ENCODE measurements at regions not wholly inside any gene's neighbourhood (a gene's known extent, or its start where the extent isn't known, plus 50 kb on each side); places are given as distances from the start of the nearest gene placed in this dataset.
A peak's percentile ranks its signal among the peaks of the same experiment; 100 is the strongest.

DNA sequence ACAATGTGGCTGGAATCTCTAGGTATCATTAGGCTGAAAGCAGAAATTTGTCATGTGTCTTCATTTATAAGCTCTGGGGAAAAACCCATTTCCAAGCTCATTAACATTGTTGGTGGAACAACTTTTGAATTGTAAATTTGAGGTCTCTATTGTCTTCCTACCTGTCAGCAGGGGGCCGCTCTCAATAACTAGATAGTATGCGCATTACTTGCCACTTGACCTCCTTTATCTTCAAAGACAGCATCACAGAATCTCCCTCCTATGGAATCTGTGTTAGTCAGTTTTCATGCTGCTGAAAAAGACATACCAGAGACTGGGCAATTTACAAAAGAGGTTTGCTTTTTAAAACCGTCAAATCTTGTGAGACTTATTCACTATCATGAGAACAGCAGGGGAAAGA is 223.1 kb downstream of the CALCRL start:
- Histone ChIP-seq H3K4me1 (replicated peaks in 1 of 2) (peaks cover 3 to 16% of the 10 kb centered on the region in 2 donors), H3K4me3 (no peak overlapping the region), H3K27ac (no peak overlapping the region)
- 0 to 80% (median 34%) methylated on average over 1 to 3 of the region's 3 CpGs; no CpG with 5 or more reads in 1 of the 10 experiments for WGBS, 10 experiments
- in situ Hi-C loops (cut with MboI; ENCODE audit: low pct_unique_long_range_greater_than_20kb in 2 of 9, low sequenced_read_pairs in 9 of 9, unreplicated experiment in 9 of 9) = no loop called here
- peak in 7 of 8 experiments; percentile 32 to 95 (median 87) for ATAC-seq (replicated peaks in 6 of 8)

DNA sequence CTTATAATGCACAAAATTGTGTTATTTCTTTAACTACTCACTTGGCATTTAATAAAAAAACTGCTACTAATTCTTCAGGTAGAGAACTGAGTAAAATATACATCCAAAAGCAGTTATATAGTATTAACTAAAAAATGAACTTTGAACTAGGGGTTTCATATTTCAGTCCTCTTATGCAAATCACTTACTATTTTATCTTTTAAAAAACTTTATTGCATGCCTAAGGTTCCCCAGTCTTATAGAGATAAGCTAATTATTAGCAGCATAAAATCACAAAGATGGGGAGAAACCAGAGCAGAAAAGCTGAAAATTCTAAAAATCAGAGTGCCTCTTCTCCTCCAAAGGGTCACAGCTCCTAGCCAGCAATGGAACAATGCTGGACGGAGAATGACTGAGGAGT is 228.0 kb downstream of the CALCRL start:
- ATAC-seq (replicated peaks in 6 of 8) = no peak
- WGBS, 10 experiments = 82 to 100% (median 85%) methylated on average over 1 of the region's 1 CpG; no CpG with 5 or more reads in 6 of the 10 experiments
- no peak overlapping the region for H3K4me3 ChIP-seq
- in situ Hi-C loops (cut with MboI; ENCODE audit: low pct_unique_long_range_greater_than_20kb in 2 of 9, low sequenced_read_pairs in 9 of 9, unreplicated experiment in 9 of 9) = no loop called here
- no peak overlapping the region for H3K27ac ChIP-seq
- H3K4me1 ChIP-seq (replicated peaks in 1 of 2) = peaks cover 0 to 10% of the 10 kb centered on the region in 2 donors

DNA sequence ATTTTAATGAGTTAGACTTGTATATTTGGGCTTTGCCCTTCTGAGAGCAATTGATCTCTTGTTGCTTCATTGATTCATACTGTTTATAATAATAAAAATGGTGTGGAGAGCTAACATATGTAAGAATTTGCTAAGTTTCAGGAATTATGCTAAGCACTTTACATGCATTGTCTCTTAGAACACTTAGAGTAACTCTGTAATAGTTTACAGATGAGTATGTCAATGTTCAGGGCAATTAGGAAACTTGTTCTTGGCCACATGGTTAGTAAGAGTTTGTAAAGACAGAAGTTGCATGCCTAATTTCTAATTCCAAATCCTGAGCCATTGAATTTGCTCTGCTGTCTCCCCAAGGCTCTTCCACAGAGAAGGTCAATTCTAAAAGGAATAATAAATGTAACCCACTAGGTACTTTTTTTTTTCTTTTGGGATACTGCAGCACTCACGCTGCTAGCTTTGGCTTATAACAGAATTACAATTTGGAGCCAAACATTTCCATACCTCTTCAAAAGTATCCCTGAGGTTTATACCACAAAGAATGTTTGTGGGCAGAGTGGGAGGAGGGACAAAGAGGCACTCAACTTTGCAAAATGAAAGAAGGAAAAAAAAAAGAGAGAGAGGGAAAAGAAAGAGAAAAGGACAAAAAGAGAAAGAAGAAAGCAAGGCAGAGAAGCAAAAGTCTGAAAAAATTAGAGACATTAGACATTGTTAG is 232.4 kb downstream of the CALCRL start:
- H3K4me1 ChIP-seq (replicated peaks in 1 of 2) = no peaks in the 10 kb centered on the region
- peak in 3 of 8 experiments; percentile 57 to 81 (median 67) for ATAC-seq (replicated peaks in 6 of 8)
- H3K27ac ChIP-seq = no peak overlapping the region
- no peak overlapping the region for H3K4me3 ChIP-seq
- in situ Hi-C loops (cut with MboI; ENCODE audit: low pct_unique_long_range_greater_than_20kb in 2 of 9, low sequenced_read_pairs in 9 of 9, unreplicated experiment in 9 of 9) = no loop called here
- 0 to 100% (median 45%) methylated on average over 1 of the region's 1 CpG for WGBS, 10 experiments

DNA sequence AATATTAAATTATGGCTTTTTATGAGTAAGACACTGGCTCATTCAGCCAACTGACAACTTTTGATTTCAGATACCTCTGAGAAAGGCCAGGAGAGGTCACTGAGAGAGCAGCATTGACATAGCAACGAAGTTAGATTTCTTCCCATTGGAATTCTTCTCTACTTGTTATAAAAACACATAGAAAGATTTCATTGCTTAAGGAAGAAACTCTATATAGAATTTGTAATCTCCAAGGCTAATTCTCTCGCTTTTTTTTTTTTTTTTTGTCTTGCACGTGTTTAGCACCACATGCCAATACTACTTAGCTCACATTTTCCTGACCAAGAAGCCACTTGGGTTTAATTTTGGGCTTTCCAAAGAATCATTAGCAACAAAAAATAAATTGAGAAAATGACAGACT is 233.7 kb downstream of the CALCRL start:
- H3K4me3 ChIP-seq = no peak overlapping the region
- in situ Hi-C loops (cut with MboI; ENCODE audit: low pct_unique_long_range_greater_than_20kb in 2 of 9, low sequenced_read_pairs in 9 of 9, unreplicated experiment in 9 of 9) = no loop called here
- no peak for ATAC-seq (replicated peaks in 6 of 8)
- H3K4me1 ChIP-seq (replicated peaks in 1 of 2) = no peaks in the 10 kb centered on the region
- WGBS, 10 experiments = 21 to 100% (median 84%) methylated on average over 2 to 3 of the region's 3 CpGs
- no peak overlapping the region for H3K27ac ChIP-seq

DNA sequence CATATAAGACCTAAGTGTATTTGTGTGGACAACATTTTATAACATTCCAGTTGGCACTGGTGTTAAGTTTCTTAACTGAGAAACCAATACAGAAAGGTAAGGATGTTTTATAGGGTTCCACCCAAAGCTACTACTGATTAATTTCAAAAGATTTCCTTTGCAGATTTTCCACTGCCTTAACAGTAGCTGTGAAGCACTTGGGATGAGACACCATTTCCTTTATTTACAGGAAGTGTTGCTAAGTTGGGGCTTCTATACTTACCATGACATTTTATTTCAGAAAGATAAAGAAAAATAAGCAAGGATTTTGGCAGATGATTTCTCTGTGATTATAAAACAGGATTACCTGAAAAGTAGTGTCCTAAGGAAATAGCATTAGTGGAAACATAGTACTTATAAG is 234.3 kb downstream of the CALCRL start:
- H3K27ac ChIP-seq = no peak overlapping the region
- H3K4me3 ChIP-seq = no peak overlapping the region
- no peaks in the 10 kb centered on the region for H3K4me1 ChIP-seq (replicated peaks in 1 of 2)
- in situ Hi-C loops (cut with MboI; ENCODE audit: low pct_unique_long_range_greater_than_20kb in 2 of 9, low sequenced_read_pairs in 9 of 9, unreplicated experiment in 9 of 9) = no loop called here
- ATAC-seq (replicated peaks in 6 of 8) = no peak

DNA sequence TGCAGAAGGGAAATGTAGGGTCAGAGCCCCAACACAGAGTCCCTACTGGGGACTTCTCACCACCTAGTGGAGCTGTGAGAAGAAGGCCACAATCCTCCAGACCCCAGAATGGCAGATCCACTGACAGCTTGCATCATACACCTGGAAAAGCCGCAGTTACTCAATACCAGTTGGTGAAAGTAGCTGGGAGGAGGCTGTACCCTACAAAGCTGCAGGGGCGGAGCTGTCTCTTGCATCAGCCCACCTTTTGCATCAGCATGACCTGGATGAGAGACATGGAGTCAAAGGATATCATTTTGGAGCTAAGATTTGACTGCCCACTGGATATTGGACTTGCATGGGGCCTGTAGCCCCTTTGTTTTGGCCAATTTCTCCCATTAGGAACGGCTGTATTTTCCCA is 237.3 kb downstream of the CALCRL start:
- WGBS, 10 experiments = 43 to 79% (median 61%) methylated on average over 1 to 2 of the region's 3 CpGs; no CpG with 5 or more reads in 6 of the 10 experiments
- in situ Hi-C loops (cut with MboI; ENCODE audit: low pct_unique_long_range_greater_than_20kb in 2 of 9, low sequenced_read_pairs in 9 of 9, unreplicated experiment in 9 of 9) = no loop called here

DNA sequence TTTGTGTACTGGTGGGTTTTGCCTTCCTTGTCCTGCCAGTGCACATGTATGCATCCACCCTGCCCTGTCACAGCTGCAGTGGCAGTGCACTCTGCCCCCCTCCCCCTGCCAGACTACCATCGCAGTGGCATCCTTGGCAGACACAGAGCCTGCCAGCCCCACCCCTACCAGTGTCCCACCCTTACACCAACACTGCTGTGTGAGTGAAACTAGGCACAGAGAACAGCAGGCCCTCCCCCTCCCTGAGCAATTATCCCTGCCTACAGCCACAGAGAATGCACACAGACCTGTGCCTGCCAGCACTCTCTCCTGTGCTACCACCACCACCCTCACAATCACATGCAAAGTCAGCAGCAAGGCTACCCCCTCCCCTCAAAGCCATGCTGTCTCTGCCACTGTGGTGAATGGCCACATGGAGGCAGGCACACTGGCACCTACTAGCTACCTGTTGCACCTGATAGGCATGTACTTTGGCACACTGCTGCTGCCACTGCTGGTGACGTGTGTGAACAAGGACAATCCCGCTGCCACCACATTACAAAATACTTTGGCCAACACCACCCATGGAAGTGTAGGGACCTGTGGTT is 239.8 kb downstream of the CALCRL start:
- ATAC-seq (replicated peaks in 6 of 8) = no peak
- H3K27ac ChIP-seq = no peak overlapping the region
- H3K4me1 ChIP-seq (replicated peaks in 1 of 2) = no peaks in the 10 kb centered on the region
- WGBS, 10 experiments = 83 to 100% (median 100%) methylated on average over 1 to 2 of the region's 3 CpGs; no CpG with 5 or more reads in 7 of the 10 experiments
- in situ Hi-C loops (cut with MboI; ENCODE audit: low pct_unique_long_range_greater_than_20kb in 2 of 9, low sequenced_read_pairs in 9 of 9, unreplicated experiment in 9 of 9) = no loop called here
- no peak overlapping the region for H3K4me3 ChIP-seq

More for the DNA sequence above, 237.3 kb downstream of the CALCRL start:
- ATAC-seq (replicated peaks in 6 of 8) = no peak
- no peak overlapping the region for H3K4me3 ChIP-seq
- H3K27ac ChIP-seq = no peak overlapping the region
- no peaks in the 10 kb centered on the region for H3K4me1 ChIP-seq (replicated peaks in 1 of 2)

DNA sequence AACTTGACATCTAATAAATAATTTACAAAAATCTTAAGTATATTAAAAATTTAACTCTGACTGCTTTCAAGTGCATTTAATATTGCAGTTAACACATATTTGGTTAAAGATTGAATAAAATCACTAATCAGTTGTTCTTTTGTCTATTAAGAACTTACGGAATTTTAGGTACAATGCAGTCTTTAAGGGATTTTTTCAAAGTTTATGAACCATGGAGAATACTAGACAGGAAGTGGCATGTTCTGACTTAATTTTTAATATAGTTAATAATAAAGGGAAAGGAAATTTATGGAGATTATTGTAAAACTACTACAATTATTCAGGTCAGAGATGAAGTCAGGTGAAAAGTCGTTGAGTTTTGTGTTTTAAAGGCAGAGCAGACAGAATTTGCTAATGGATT is 240.9 kb downstream of the CALCRL start:
- no peaks in the 10 kb centered on the region for H3K4me1 ChIP-seq (replicated peaks in 1 of 2)
- 0 to 80% (median 73%) methylated on average over 1 to 2 of the region's 2 CpGs; no CpG with 5 or more reads in 1 of the 10 experiments for WGBS, 10 experiments
- ATAC-seq (replicated peaks in 6 of 8) = no peak
- H3K27ac ChIP-seq = no peak overlapping the region
- H3K4me3 ChIP-seq = no peak overlapping the region
- in situ Hi-C loops (cut with MboI; ENCODE audit: low pct_unique_long_range_greater_than_20kb in 2 of 9, low sequenced_read_pairs in 9 of 9, unreplicated experiment in 9 of 9) = no loop called here

DNA sequence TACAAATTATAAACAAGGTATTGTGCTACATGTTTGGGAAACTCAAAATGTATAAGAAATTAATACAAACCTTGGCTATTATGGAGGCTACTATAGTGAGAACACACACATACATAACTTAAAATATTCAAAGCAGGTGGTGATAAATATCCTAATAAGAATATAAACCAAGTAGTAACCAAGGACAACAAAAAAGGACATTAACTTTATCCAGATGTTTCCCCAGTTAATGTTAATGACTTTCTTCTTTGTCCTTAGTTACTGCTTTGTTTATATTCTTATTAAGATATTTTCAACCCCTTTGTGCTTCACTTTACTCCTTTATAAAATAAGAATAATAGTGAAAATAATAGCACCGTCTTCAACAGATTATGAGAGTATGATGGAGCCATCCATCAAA is 241.6 kb downstream of the CALCRL start:
- Histone ChIP-seq H3K4me3 (no peak overlapping the region), H3K4me1 (replicated peaks in 1 of 2) (no peaks in the 10 kb centered on the region), H3K27ac (no peak overlapping the region)
- in situ Hi-C loops (cut with MboI; ENCODE audit: low pct_unique_long_range_greater_than_20kb in 2 of 9, low sequenced_read_pairs in 9 of 9, unreplicated experiment in 9 of 9) = no loop called here
- WGBS, 10 experiments = 13 to 100% (median 79%) methylated on average over 1 of the region's 1 CpG
- ATAC-seq (replicated peaks in 6 of 8) = peak in 1 of 8 experiments; percentile 44

DNA sequence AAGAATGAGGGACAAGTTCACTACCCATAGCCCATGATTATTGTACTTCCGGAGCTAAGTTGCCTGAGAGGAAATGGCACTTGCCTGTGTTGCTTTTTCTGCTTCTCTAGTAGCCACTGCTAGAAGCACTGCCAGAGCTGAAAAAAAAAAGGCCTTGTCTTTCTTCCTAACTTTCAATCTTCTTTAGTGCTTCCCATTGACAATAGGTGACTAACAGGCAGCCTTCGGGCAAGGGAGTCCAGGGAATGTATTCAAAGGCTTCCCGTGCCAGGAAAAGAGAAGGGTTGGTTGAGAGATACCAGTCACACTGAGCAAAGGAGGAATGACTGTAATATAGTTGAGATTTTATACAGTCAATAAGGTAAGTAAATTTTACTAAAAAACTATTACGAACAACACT is 242.0 kb downstream of the CALCRL start:
- WGBS, 10 experiments = 40 to 100% (median 72%) methylated on average over 1 to 4 of the region's 4 CpGs
- in situ Hi-C loops (cut with MboI; ENCODE audit: low pct_unique_long_range_greater_than_20kb in 2 of 9, low sequenced_read_pairs in 9 of 9, unreplicated experiment in 9 of 9) = no loop called here
- H3K4me1 ChIP-seq (replicated peaks in 1 of 2) = no peaks in the 10 kb centered on the region
- ATAC-seq (replicated peaks in 6 of 8) = peak in 7 of 8 experiments; percentile 11 to 68 (median 29)
- H3K27ac ChIP-seq = no peak overlapping the region
- H3K4me3 ChIP-seq = no peak overlapping the region

DNA sequence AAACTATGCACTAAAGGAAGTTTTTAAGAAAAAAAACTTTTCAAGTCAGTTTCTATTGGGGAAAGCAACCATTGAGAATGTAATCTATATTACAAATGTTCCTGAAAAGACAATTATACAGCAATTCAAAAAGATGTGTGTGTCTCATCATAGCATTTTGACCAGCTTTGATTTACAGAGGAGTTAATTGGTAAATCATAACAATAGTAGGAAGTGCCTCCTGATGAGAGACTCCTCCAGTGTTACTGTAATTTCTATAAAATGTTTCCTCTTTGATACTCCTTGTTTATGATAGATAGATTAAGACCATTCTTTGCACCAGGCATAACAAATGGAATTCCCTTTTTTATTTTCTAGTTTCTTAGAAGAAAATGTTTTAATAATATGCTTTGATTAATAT is 249.9 kb downstream of the CALCRL start:
- in situ Hi-C loops (cut with MboI; ENCODE audit: low pct_unique_long_range_greater_than_20kb in 2 of 9, low sequenced_read_pairs in 9 of 9, unreplicated experiment in 9 of 9) = no loop called here
- no peak overlapping the region for H3K27ac ChIP-seq
- no peak for ATAC-seq (replicated peaks in 6 of 8)
- H3K4me3 ChIP-seq = no peak overlapping the region
- H3K4me1 ChIP-seq (replicated peaks in 1 of 2) = no peaks in the 10 kb centered on the region

DNA sequence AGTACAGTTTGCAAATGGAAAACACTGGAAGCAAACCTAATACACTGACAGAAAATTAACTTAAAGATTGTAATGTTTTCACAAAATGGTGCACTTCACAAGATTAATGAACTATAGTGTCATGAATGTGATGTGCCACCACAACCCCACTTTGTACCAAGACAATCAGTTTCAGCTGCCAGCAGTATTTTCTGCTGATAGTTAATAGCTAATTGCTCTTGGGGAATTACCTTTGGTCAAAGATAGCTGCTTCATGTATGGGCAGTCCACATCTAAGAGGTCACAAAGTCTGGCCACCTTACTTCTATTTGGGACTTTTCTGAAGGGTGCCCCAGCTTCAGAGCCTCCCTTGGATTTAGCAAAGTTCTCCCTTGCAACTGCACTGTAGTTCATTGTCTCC is 254.0 kb downstream of the CALCRL start:
- no peak for ATAC-seq (replicated peaks in 6 of 8)
- Histone ChIP-seq H3K4me1 (replicated peaks in 1 of 2) (peaks cover 7 to 12% of the 10 kb centered on the region in 2 donors), H3K4me3 (no peak overlapping the region), H3K27ac (no peak overlapping the region)
- in situ Hi-C loops (cut with MboI; ENCODE audit: low pct_unique_long_range_greater_than_20kb in 2 of 9, low sequenced_read_pairs in 9 of 9, unreplicated experiment in 9 of 9) = no loop called here

DNA sequence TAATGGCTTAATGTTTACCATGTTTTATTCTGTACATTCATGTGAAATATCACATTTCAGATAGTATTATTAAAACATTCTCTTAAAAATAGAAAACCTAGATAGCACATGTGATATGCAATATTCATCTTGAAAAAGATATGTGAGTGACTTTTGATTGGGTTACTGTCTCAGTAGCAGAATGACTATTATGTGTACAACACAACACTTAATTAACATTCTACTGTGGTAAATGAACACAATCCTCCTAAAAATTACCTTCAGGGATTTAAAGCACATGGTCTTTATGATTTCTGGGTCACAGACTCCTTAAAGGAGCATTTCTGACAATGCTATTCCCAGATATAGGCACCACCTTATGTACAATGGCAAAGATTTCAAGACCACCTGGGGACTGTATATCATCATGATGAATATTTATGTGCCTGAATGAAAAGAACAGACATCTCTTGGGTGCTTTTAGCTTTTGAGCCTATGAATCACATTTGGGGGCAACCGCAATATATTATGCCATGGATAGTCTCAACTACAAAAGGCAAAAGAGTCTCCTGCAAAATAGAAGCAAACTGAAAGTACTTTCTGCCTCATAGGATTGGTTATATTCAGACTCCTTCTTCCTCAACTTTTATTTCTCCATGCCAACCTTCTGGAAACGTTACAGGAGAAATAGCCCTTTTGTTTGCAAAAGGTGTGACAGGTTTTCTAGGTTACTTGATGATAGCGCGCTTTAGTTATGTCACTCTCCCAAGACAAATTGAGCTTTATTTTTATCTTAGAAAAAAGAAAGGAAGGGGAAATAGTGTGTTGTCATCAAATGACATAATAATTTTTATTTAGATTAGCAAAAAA is 259.0 kb downstream of the CALCRL start:
- no peak overlapping the region for H3K4me3 ChIP-seq
- in situ Hi-C loops (cut with MboI; ENCODE audit: low pct_unique_long_range_greater_than_20kb in 2 of 9, low sequenced_read_pairs in 9 of 9, unreplicated experiment in 9 of 9) = no loop called here
- peaks cover 7 to 34% of the 10 kb centered on the region in 2 donors for H3K4me1 ChIP-seq (replicated peaks in 1 of 2)
- no peak overlapping the region for H3K27ac ChIP-seq
- peak in 6 of 8 experiments; percentile 31 to 79 (median 60) for ATAC-seq (replicated peaks in 6 of 8)
- 23 to 84% (median 56%) methylated on average over 1 to 4 of the region's 4 CpGs for WGBS, 10 experiments

Data from motor neuron (in vitro differentiated cells).